NCI-H748 (cell line): ENCODE measurements at regions not wholly inside any gene's neighbourhood (a gene's known extent, or its start where the extent isn't known, plus 50 kb on each side); places are given as distances from the start of the nearest gene placed in this dataset.

Experiments used
- DNase-seq: peaks from one replicate; lab custom pipeline; 2025; ENCODE audit not compliant: unreplicated experiment; lab: John Stamatoyannopoulos, UW

DNA sequence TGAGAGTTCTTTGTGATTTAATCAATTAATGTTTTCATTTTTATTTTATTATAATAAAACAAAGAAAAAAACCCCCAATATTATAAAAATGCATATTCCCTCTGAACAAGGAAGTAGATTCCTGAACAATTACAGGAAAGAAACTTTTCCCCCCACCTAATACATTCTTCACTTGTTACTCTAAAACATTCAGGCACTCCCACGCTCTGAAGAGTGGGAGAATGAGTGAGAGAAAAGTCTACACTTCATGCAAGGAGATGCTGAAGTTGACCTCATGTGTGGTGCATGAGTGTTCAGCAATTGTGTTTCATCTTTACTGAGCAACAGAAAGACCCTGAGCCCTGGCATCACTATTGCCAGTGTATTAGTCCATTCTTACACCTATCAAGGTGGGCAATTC is 244.2 kb upstream of the IGFBP3 start:
- no peak for DNase-seq

DNA sequence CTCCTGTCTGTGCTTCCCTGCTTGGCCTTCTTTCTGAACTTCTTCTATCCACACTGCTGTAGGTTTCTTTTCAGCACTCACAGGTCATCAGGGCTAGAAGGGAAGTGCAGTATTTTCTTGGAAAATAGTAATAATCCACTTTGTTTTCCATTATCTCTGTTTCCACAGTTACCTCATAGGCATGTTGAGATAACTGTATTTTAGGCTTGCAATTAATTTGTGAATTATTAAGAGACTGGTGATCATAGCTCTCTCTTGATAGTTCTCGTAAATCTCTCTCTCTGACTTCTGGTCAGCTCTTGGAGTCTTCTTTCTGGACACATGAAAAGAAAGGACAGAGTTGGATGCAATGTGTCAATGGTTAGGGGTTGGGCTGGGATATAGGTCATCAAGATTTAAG is 243.6 kb upstream of the IGFBP3 start:
- DNase-seq: no peak

DNA sequence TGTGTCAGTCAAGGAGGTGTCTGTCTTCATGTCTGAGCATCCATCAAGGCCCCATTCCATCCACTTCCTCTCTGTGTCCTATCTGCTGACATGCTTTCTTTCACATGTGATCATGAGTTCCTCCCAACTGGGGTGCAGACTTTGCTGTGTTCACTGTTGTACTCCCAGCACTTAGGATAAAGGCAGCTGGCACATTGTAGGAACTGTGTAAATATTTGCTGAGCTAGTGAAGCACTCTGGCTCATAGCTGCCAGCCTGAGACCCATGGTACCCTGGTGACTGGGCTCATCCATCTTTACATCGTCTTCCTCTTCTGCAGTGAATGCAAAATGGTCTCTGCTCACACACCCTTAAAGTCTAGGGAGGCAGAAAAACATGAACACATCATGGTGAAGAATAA is 242.2 kb upstream of the IGFBP3 start:
- peak; percentile 61 for DNase-seq

DNA sequence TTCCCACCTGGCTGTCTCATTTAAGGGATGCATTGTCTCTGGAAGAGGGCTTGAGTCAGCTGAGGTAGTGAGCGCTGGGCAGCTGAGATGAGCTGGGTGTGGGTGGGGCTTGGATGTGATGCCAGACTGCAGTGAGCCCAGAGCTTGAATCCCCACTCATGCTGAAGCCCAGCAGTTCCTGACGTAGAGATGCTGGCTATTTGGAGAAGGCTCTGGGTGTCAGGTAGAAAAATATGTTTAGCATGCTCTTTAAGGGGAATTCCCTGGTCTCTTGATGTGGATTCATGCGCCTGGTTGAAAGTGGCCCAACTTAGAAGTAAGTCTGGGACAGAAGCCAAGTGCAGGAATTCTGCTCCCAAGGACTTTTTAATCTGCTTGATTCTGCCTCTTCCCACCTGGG is 241.5 kb upstream of the IGFBP3 start:
- no peak for DNase-seq

DNA sequence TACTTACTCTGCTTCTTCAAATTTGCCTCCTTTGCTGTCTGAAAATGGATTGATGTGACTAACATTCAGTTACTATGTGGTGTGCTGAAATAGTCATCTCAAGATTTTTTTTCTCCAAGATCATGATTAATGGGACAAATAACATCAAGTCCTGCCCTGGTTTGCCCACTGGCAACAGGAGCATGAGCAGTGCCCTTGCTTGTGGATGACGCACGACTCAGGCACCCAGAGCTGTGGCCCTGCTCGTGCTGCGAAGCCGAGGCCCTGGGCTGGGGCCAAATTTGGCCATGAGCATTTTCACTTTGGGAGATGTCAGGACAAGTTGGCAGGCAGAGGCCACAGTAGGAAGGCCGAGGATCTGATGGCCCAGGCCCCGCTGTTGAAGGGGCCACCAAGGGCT is 239.8 kb upstream of the IGFBP3 start:
- DNase-seq: no peak

DNA sequence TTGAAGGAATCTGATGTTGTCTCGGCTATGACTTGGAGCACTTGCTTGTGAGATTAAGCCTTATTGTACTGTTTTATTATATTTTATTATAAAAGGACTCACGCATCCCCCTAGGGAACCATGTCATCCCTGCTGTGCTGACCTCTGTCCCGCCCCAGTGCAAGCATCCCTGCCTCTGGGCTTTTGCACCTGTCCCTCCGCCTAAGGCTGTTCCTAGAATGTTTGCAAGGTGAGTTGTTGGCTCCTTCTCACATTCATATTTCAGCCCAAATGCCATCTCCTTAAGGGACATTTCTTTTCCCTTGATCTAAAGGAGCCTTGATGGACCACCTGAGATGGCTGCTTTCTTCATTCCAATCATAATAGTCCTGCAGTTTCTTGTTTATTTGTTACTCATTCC is 236.9 kb upstream of the IGFBP3 start:
- DNase-seq: no peak

DNA sequence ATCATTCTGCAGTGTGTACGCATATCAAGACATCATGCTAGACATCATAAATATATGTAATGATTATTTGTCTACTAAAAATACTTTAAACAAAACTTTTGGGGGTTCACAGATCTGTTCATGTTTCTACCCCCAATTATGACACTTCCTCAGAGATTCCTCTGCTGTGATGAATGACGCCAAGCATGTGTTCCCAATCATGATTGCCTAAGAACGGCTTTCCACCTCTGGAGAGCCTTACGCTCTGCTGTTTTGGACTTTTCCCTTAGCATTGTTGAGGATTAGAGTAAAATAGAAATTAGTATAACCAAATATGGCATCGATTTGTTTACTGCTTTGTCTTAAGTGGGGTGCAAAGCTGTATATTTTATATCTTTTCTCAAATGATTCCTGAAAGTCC is 236.3 kb upstream of the IGFBP3 start:
- DNase-seq: no peak

DNA sequence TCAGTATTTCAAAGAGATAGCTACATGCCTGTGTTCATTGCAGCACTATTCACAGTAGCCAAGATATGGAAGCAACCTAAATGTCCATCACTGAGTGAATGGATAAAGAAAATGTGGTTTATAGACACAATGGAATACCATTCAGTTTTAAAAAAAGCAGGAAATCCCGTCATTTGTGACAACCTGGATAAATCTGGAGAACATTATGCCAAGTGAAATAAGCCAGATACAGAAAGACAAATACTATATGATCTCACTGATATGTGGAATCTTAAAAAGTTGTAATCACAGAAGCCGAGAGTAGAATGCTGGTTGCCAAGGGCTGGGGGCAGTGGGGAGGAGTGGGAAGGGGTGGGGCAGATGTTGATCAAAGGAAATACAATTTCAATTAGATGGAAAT is 235.8 kb upstream of the IGFBP3 start:
- no peak for DNase-seq

DNA sequence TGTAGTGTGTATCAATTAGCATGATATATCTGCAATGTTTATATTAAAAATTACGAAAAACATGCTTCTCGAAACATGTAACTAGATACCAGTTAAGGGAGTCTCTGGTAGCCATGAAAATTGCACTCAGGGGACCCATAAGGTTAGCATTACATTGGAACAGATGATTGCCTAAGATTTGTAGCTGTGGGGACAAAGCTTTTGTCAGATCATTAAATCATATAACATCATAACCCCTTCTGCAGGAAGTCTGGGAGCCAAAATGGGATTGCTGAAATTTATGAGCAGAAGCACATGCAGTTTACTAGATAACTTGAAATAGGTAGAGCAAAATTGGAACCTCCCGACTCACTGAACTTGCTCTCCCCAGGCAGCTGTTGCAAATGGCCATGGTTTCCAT is 235.0 kb upstream of the IGFBP3 start:
- DNase-seq: no peak

DNA sequence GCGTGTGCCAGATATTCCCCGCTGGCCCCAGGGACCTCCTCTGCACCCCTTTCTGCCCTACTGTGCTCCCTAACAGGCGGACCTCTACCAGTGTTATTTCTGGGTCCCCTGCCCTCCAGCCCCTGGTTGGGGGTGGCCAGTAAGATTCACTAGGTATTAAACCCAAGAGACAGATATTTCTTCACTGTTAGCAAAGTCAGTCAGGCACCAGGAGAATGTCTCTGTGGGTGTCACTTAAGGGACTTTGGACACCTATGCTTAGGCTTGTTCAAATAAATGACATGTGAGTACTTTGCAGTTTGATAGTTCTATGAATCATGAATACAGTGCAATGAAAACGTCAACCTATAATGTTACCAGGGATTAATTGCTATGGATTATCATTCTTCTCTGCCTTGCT is 234.3 kb upstream of the IGFBP3 start:
- DNase-seq: no peak

DNA sequence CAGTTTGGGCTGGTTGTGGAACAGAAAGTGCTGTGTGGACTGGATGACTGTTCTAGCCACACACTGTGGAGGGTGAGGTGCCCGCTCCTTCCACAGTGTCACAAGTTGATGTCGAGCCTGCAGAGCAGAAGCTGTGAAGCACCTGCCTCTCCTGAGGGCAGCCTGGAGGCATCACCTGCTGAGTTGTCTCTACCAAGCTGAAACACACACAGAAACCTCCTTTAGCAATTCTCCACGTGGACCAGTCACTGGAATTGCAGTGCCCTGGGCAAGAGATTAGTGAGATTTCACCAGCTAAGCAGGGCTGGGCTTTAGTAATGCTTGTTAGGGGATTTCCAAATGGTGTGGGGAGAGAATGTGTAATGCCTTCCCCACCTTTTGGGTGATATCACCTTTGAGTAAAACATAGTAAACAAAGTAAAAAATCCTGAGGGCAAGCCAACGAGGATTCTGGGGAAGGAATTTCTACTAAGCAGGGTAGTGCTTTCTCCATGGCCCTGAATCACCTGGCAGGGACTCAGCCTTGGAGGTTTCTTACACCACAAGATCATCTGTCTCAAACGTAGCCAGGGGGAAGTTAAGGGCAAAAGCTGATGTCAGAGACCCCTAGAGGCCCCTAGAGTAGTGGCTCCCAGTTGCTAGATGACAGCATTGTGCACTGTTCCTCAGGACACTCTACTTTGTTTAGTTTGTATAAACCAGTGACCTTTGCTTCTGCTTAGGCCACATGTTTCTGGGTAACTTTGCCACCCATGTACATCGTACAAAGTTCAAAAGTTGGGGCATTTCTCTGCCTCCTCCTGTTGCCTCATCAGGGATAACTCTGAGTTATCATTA is 233.1 kb upstream of the IGFBP3 start:
- no peak for DNase-seq

DNA sequence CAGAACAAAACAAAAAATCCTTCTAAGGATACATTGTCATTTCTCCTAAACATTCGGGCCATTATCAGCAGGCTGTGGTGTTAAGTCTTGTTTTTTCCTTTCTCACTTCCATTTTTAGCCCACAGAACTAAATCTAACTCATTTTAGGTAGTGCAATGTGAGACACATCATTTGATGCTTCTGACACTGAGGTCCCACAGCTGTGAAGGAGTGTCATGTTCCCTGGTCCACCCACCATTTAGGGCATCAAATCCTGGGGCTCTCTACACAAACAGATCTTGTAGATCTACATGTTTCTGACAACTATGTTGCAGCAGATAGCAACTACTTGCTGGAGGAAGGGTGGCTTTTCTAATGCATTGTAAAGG is 232.5 kb upstream of the IGFBP3 start:
- no peak for DNase-seq

DNA sequence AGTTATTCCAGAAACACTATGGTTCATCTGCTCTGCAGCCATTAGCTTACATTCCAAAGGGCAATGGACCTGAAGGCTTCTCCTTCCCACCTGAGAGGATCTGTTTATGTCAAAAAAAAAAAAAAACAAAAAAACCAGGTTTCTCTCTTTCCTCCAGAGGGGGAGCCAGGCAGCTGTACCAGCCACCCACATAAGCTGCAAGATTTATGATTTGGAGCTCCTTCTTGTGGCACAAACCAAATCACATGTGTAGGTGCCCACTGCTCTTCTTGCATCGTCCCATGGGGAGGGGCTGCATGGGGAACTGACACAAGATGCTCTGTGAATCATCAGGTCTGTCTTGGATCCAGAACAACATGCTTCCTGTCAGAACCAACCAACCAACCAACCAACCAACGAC is 231.6 kb upstream of the IGFBP3 start:
- DNase-seq: no peak

DNA sequence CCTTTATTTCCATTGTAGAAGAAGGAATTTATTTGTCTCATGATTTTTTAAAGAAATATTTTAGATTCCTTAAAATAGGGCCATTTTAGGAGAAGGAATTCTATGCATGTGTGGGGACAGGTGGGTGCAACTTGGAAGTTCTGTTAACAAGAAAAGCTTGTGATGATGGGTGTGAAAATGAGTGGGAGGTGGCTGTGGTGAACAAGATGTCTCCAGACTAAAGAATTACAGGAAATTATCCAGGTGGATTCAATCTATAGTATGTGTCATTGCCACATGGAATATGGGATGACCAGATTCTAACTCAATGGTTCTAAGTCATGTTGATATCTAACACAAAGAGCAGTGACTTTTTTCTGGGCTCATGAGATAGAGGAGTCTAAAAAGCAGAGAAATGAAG is 229.6 kb upstream of the IGFBP3 start:
- no peak for DNase-seq

DNA sequence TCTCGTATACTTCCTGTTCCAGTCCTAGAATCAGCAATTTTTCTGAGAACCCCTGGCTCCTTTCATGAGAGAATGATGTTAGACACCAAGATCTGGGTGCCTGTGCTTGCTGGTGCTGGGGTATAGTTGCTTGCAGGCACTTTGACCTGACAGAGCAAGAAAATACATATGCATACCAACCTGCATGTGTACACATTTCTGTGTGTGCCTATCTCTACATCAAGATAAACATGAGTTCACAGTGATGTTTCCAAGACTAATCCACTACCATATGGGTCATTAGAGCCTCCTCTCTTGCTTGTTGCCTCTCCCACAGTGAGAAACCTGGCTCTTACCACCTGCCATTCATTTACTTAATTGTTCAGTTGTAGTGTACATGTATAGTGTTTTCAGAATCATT is 229.1 kb upstream of the IGFBP3 start:
- DNase-seq: no peak

DNA sequence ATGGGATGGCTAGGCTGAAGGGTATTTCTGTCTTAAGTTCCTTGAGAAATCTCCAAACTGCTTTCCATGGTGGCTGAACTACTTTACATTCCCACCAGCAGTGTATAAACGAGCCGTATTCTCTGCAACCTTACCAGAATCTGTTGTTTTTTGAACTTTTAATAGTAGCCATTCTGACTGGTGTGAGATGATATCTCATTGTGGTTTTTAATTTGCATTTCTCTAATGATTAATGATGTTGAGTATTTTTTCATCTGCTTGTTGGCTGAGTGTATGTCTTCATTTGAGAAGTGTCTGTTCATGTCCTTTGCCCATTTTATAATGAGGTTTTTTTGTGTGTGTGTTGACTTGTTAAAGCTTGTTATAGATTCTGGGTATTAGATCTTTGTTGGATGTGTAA is 226.8 kb upstream of the IGFBP3 start:
- no peak for DNase-seq

DNA sequence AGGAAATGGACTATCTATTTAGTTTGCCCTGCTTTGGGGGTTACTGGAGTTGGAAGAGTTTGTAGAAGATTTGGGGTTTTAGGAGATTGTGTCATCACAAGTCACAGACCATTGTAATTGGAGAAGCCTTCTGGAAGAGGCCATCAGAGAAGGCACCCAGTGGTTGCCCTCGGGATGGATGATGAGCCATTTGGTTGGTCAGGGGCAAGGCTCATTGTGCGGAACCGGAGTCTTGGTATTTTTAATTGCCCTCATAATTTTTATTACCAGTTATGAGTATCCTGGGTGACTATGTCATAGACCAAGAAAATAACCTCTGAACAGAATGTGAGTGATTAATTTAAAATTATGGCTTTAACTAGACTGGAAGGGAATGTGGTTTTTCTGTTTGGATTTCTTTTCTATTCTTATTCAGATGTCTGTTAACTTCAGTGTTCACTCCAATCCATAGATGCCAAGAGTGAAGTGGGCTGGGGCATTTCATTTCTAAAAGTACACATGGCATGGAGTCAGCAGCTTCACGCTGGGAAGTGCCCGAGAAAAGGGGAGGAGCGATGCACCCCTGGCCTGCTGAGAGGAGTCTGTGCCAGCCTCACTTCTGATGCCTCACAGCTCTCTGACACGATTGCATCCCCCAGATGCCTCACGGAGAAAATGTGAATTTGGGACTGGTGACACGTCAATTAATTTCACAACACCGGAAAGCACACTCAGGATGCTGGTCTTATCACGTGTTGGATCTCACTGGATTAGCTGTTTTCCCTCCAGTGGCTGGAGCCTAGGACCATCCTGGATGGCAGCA is 225.6 kb upstream of the IGFBP3 start:
- DNase-seq: no peak

DNA sequence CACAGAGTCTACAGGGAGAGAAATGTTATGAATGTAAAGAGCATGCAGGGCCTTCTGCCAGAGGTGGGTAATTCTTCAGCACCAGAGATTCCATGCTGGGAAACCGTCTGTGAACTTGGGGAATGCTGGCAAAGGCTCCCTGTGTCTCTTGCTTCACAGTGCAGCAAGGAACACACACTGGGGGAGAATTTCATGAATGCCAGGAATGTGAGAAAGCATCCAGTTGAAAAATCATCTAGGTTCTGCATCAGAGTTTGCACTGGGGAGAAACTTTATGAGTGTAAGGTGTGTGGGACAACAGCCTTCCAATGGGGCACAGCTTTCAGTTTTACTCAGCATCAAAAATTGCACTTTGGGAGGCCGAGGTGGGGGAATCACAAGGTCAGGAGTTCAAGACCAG is 224.3 kb upstream of the IGFBP3 start:
- DNase-seq: no peak

DNA sequence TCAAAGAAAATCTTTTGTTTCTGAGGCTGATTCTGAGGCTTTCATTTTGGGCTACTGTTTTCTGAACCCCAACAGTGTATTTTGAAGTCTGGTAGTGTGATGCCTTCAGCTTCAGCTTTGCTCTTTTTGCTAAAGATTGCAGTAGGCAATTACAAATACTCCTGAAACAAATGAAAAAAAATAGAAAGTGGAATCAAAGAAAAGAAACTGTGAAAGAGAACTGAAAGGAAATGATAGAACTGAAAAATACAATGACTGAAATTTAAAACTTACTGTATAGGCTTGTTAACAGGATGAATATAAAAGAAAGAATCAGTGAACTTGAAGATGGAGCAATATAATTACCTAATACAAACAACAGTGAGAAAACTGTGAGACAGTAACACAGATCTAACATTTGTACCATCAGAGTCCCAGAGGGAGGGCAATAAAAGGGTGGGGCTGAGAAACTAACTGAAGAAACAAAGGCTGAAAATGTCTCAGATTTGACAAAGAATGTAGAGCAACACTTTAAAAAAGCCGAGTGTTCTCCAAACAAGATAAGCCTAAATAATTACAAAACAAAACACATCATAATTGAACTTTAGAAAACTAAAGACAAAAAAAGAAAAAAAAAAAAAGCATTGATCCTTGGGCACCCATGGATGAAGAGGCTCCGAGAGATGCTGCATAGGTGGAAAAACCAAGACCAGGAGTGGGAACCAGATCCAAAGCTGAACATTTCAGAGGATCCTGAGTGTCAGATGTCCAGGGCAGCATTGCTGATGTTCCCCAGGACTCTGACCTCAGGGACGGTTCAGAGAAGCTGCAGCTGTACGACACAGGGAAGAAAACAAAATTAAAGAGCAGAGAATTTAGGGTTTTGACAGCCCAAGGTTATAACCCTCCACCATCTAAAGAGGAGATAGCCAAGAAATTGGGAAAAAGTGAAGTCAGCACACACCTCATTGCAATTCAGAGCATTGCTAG is 223.2 kb upstream of the IGFBP3 start:
- no peak for DNase-seq

DNA sequence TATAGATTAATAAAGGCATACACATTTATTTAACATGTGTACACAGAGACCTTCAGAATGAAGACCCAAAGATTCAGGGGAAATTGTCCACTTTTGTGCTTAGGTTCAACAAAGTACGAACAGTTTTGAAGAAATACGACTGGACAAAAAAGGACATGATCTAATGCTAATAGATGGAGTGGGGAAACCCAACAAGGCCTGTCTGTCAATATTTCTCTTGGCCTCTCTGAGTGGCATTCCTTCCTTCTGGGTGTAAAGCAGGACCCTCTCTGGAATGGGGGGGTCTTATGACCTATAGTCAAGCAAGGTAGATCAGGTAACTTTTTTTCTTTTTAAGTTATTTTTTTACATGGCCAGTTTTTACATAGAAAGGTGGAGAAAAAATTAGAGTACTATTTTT is 222.3 kb upstream of the IGFBP3 start:
- no peak for DNase-seq

DNA sequence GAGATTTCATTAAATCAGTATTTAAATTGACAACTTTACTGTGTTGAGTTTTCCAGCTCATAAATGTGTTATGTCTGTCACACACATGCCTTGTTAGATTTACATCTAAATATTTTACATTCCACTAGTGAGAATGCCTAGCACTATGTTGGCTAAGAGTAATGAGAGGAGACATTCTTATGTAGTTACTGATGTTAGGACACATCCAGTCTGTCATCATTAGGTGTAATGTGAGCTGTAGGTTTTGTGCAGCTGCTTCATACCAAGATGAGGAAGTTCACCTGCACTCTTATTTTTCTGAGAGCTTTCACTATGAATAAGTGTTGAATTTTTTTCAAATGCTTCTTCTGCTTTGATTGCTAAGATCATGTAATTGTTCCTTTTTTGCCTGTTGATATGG is 218.0 kb upstream of the IGFBP3 start:
- DNase-seq: no peak

DNA sequence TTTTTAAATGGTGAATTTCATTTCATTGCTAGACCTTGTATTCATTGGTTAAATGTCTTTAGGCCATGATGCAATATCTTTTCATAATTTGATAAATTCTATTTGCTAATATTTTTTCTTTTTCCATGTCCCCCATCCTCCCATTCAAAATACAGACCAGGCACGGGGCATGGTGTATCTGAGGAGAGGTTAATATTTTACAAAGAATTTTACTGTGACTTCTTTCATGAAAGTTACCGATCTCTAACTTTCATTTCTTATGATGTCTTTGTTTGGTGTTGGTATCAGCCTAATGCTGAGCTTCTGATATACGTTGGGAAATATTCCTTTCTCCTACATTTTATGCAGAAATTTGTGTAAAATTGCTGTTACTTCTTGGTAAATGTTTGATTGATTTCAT is 216.7 kb upstream of the IGFBP3 start:
- DNase-seq: no peak
